ENCODE measurements at regions not wholly inside any gene's neighbourhood (a gene's known extent, or its start where the extent isn't known, plus 50 kb on each side); places are given as distances from the start of the nearest gene placed in this dataset.

DNA sequence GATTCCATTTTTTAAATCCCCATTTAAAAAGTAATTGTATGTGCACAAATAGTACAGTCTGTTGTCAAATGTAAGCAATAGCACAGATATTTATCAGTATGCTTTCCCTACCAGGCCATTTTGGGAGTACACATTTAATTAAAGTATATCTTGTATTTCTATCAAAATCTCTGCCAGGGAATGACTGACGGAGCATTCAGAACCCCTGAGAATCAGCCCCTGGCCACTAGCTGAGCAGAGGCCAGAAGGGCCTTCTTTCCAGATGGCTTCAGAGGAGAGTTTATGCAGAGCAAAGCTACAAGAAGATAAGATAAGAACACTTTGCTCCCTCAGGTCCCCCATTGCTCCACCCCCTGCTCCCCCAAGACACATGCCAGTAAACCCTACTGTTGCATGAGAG, 99.9 kb upstream of the PROX1 start:
- intact Hi-C loops (cut with DNase I; ENCODE audit: low total_unique reads): no loop called here
- 78 to 93% methylated on average over 1 of the region's 1 CpG for WGBS, 2 donors
- TF ChIP-seq, protein P1, sequence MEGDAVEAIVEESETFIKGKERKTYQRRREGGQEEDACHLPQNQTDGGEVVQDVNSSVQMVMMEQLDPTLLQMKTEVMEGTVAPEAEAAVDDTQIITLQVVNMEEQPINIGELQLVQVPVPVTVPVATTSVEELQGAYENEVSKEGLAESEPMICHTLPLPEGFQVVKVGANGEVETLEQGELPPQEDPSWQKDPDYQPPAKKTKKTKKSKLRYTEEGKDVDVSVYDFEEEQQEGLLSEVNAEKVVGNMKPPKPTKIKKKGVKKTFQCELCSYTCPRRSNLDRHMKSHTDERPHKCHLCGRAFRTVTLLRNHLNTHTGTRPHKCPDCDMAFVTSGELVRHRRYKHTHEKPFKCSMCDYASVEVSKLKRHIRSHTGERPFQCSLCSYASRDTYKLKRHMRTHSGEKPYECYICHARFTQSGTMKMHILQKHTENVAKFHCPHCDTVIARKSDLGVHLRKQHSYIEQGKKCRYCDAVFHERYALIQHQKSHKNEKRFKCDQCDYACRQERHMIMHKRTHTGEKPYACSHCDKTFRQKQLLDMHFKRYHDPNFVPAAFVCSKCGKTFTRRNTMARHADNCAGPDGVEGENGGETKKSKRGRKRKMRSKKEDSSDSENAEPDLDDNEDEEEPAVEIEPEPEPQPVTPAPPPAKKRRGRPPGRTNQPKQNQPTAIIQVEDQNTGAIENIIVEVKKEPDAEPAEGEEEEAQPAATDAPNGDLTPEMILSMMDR (IDR thresholded peaks at IDR 0.05): no peak
- TF ChIP-seq POLR2A (IDR thresholded peaks at IDR 0.05): no peak
- H3K4me3 ChIP-seq (ENCODE audit: low read depth, poor library complexity, severe bottlenecking): no peak overlapping the region
- DNase-seq (ENCODE audit: low spot score in 2 of 2): no peak

DNA sequence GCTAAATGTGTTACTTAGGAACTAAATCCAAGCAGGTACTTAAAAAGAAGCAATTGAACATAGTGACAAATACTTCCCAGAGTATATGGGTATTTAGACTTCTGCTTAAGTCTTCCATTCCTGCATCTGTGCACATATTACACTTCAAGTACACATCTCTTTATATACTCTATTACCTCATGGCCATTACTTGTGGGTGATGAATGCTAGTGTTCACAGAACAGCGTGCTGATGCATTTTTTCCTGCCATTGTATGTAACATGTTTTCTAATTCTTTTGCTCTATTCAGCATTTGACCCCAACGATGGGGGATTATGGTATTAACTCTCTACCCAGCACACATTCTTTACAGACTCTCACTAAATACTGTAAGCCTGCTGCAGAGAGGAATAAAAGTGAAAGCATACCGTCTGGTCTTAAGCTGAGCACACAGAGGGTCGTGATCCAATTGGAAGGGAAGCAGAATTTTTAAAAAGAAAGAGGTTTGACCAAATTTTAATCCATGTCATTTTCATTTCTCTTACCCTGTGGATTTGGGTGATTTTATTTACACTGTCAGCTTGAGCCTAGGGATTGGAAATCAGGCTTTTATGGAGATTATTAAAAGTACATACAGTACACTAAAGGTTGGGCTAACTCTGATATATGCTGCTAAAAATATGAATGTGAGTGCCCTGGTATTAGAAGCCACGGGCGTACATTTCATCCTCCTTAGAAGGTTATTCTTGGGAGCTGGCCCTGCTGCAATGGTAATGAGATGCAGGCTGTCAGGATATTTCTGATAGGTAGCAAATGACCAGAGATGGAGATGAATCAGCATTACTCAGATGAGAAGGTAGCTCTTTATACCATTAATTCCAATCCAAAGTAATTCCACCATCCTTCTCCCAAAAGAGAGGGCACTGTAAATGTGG, 95.5 kb upstream of the PROX1 start:
- TF ChIP-seq, protein P1 (IDR thresholded peaks at IDR 0.05): no peak
- no peak for TF ChIP-seq POLR2A (IDR thresholded peaks at IDR 0.05)
- intact Hi-C loops (cut with DNase I; ENCODE audit: low total_unique reads): no loop called here
- no peak for DNase-seq (ENCODE audit: low spot score in 2 of 2)
- WGBS, 2 donors: 64 to 73% methylated on average over 6 of the region's 6 CpGs
- H3K4me3 ChIP-seq (ENCODE audit: low read depth, poor library complexity, severe bottlenecking): no peak overlapping the region

DNA sequence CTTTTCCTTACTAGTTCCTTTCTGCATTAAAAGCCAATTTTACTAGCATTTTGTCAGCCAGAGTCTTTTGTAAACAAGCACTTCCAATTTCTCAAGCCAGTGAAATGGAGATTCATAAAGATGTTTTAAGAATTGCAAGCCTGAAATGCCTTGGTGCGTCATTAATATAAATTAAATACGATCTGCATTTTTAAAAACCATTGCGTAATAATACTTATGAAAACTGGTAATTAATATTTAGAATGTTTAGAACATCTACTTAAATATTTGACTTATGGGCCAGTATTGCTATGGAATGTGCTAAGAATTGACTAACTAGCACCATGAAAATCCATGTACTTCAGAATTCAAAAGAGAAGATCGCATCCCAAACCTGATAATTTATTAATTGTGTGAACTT, 89.1 kb upstream of the PROX1 start:
- H3K4me3 ChIP-seq (ENCODE audit: low read depth, poor library complexity, severe bottlenecking): no peak overlapping the region
- no peak for TF ChIP-seq POLR2A (IDR thresholded peaks at IDR 0.05)
- TF ChIP-seq, protein P1 (IDR thresholded peaks at IDR 0.05): no peak
- WGBS, 2 donors: 88 to 90% methylated on average over 4 of the region's 4 CpGs
- DNase-seq (ENCODE audit: low spot score in 2 of 2): no peak
- intact Hi-C loops (cut with DNase I; ENCODE audit: low total_unique reads): no loop called here

DNA sequence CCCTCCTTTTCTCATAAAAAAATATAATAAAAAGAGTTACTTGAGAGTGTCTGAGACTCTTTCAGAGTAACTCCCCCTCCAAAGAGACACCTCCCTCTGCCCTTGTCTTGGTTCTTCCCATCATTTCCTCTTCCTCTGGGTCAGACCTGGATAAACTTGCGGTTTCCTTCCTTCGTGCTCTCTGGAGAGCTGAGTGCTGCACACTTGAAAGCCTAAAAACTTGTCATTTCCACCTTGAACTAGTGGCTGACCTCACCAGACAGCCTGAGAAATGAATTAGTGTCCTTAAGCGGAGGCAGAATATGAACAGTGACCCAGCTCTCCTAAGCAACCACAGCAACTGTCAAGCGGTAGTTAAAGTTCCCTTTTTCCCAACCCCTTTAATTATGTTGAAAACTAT, 88.4 kb upstream of the PROX1 start:
- intact Hi-C loops (cut with DNase I; ENCODE audit: low total_unique reads): no loop called here
- 71 to 74% methylated on average over 4 of the region's 4 CpGs for WGBS, 2 donors
- H3K4me3 ChIP-seq (ENCODE audit: low read depth, poor library complexity, severe bottlenecking): no peak overlapping the region
- TF ChIP-seq, protein P1 (IDR thresholded peaks at IDR 0.05): no peak
- TF ChIP-seq POLR2A (IDR thresholded peaks at IDR 0.05): no peak
- no peak for DNase-seq (ENCODE audit: low spot score in 2 of 2)

DNA sequence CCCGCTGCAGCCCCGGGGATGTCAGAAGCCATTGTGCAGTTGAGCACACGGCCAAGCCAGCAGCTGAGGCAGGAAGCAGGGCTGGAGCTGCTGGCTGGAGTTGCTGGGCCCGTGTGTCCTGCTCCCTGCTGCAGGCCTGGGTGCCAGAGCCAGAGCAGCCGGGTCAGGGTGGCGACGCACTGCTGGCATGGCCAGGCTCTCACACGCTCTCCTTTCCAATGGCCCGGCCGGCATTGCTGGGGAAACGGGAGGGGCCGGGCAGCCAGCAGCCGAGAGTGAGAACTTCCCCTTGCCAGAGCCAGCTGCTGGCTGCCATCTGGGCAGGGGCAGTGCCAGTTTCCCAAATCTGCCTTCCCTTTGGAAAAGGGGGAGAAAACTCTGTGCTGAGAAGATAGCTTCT, 82.4 kb upstream of the PROX1 start:
- intact Hi-C loops (cut with DNase I; ENCODE audit: low total_unique reads): no loop called here
- H3K4me3 ChIP-seq (ENCODE audit: low read depth, poor library complexity, severe bottlenecking): no peak overlapping the region
- no peak for DNase-seq (ENCODE audit: low spot score in 2 of 2)
- TF ChIP-seq POLR2A (IDR thresholded peaks at IDR 0.05): no peak
- TF ChIP-seq, protein P1 (IDR thresholded peaks at IDR 0.05): no peak
- WGBS, 2 donors: 61% methylated on average over 11 to 13 of the region's 13 CpGs

Data from lower leg skin (tissue), 4 donors.